Astrocyte (in vitro differentiated cells and primary cell): ENCODE measurements at regions not wholly inside any gene's neighbourhood (a gene's known extent, or its start where the extent isn't known, plus 50 kb on each side); places are given as distances from the start of the nearest gene placed in this dataset.

ENCODE experiments used
- DNase-seq: peaks from one replicate; pipeline ENCODE4 v3.0.0-alpha.2; 2010; ENCODE audit warnings: low read depth
- FAIRE-seq: peaks from 2 replicates; lab custom pipeline; 2011; peaks lifted over from hg19 to GRCh38; lab: Jason Lieb, UNC
- H2AFZ ChIP-seq: 2 replicates; pipeline ENCODE4 v1.6.0; 2012; ENCODE audit warnings: low read depth, low read length, inconsistent platforms
- H3K27ac ChIP-seq: 2 replicates; pipeline ENCODE4 v1.5.1; 2011; ENCODE audit warnings: low read depth, low read length, inconsistent platforms
- H3K27me3 ChIP-seq: 2 replicates; pipeline ENCODE4 v1.6.0; 2011; ENCODE audit warnings: low read length, inconsistent platforms; ENCODE audit not compliant: insufficient read depth
- H3K36me3 ChIP-seq: 2 replicates; pipeline ENCODE4 v1.5.1; 2011; ENCODE audit warnings: low read length, inconsistent platforms; ENCODE audit not compliant: insufficient read depth
- H3K4me1 ChIP-seq: 2 replicates; pipeline ENCODE4 v1.5.1; 2011; ENCODE audit warnings: low read length, inconsistent platforms; ENCODE audit not compliant: insufficient read depth
- H3K4me2 ChIP-seq: 2 replicates; pipeline ENCODE4 v1.6.0; 2012; ENCODE audit warnings: low read length, inconsistent platforms
- H3K4me3 ChIP-seq: 2 replicates; pipeline ENCODE4 v1.5.1; 2011; ENCODE audit warnings: low read depth, mild to moderate bottlenecking, low read length, inconsistent platforms; ENCODE audit not compliant: insufficient read depth
- H3K79me2 ChIP-seq: 2 replicates; pipeline ENCODE4 v1.6.0; 2012; ENCODE audit warnings: mild to moderate bottlenecking, low read length, inconsistent platforms; ENCODE audit not compliant: insufficient read depth
- H3K9ac ChIP-seq: 2 replicates; pipeline ENCODE4 v1.6.0; 2012; ENCODE audit warnings: mild to moderate bottlenecking, low read length, inconsistent platforms
- H3K9me3 ChIP-seq: 2 replicates; pipeline ENCODE4 v1.5.1; 2012; ENCODE audit warnings: low read depth, mild to moderate bottlenecking, low read length, inconsistent platforms; ENCODE audit not compliant: insufficient read depth
- H4K20me1 ChIP-seq: 2 replicates; pipeline ENCODE4 v1.6.0; 2012; ENCODE audit warnings: low read length, inconsistent platforms; ENCODE audit not compliant: insufficient read depth
- H3K27ac Mint-ChIP-seq: one replicate; pipeline ENCODE4 v1.8.0; 2021; ENCODE audit warnings: mild to moderate bottlenecking, mixed read lengths; ENCODE audit not compliant: unreplicated experiment
- H3K27me3 Mint-ChIP-seq: one replicate; pipeline ENCODE4 v1.8.0; 2021; ENCODE audit warnings: low read depth, mixed read lengths; ENCODE audit not compliant: unreplicated experiment
- H3K36me3 Mint-ChIP-seq: one replicate; pipeline ENCODE4 v1.8.0; 2021; ENCODE audit warnings: low read depth, mixed read lengths; ENCODE audit not compliant: unreplicated experiment
- H3K4me1 Mint-ChIP-seq: one replicate; pipeline ENCODE4 v1.8.0; 2021; ENCODE audit warnings: low read depth, mixed read lengths; ENCODE audit not compliant: unreplicated experiment
- H3K4me3 Mint-ChIP-seq: one replicate; pipeline ENCODE4 v1.8.0; 2021; ENCODE audit warnings: mild to moderate bottlenecking, moderate library complexity, mixed read lengths; ENCODE audit not compliant: unreplicated experiment
- H3K9me3 Mint-ChIP-seq: one replicate; pipeline ENCODE4 v1.8.0; 2021; ENCODE audit warnings: mild to moderate bottlenecking, mixed read lengths; ENCODE audit not compliant: unreplicated experiment
- CTCF ChIP-seq: IDR thresholded peaks from 2 replicates; pipeline ENCODE4 v1.5.1; 2011; ENCODE audit warnings: low read depth, mild to moderate bottlenecking, inconsistent platforms, low read length, moderate library complexity; ENCODE audit not compliant: insufficient read depth
- EZH2 ChIP-seq: IDR thresholded peaks from 2 replicates; pipeline ENCODE4 v1.6.1; 2012; ENCODE audit warnings: mild to moderate bottlenecking, low read length, inconsistent platforms; ENCODE audit not compliant: insufficient read depth

DNA sequence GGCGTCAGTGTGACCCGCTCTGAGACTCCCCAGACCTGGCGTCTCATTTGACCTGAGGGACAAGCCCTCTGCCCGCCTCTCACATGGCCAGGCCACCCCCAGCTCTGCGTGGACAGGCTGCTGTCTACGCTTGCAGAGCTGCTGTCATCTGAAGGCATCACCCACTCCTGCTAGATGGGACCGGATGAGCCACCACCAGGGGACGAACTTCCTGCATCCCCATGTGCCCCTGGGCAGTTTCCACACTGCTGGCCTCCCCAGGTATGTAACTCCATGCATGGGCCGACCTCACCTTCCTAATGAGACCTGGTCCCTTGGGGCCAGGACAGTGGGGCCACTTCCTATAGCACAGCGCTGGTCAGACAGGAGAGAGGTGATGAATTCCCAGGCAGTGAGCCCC lies 121.5 kb downstream of the PSMG1 start:
- Mint-ChIP-seq H3K4me3 (no peak overlapping the region), H3K27ac (no peak overlapping the region), H3K27me3 (peaks cover 14% of the 10 kb centered on the region), H3K4me1 (no peaks in the 10 kb centered on the region), H3K36me3 (no peaks in the 10 kb centered on the region), H3K9me3 (peaks cover 12% of the 10 kb centered on the region)
- H3K27me3 ChIP-seq, result peaks cover 10% of the 10 kb centered on the region
- FAIRE-seq, result no peak
- H3K4me1 ChIP-seq, result no peaks in the 10 kb centered on the region
- no peak overlapping the region for H3K27ac ChIP-seq
- H3K4me3 ChIP-seq, result no peak overlapping the region
- H3K79me2 ChIP-seq, result no peaks in the 10 kb centered on the region
- no peak for TF ChIP-seq CTCF
- TF ChIP-seq EZH2, result no peak
- no peak for DNase-seq
- H3K9ac ChIP-seq, result no peak overlapping the region
- H2AFZ ChIP-seq, result no peak overlapping the region
- H3K9me3 ChIP-seq, result peaks cover 13% of the 10 kb centered on the region
- no peak overlapping the region for H3K4me2 ChIP-seq
- H3K36me3 ChIP-seq, result no peaks in the 10 kb centered on the region
- H4K20me1 ChIP-seq, result no peaks in the 10 kb centered on the region

- Mint-ChIP-seq H3K4me1 (no peaks in the 10 kb centered on the region), H3K36me3 (no peaks in the 10 kb centered on the region), H3K27ac (no peak overlapping the region), H3K9me3 (peaks cover 12% of the 10 kb centered on the region), H3K4me3 (no peak overlapping the region), H3K27me3 (peaks cover 18% of the 10 kb centered on the region)
- no peaks in the 10 kb centered on the region for H3K4me1 ChIP-seq
- no peak overlapping the region for H3K9ac ChIP-seq
- TF ChIP-seq CTCF (no peak), EZH2 (no peak)
- H4K20me1 ChIP-seq, result no peaks in the 10 kb centered on the region
- FAIRE-seq (no peak), DNase-seq (no peak)
- peaks cover 13% of the 10 kb centered on the region for H3K9me3 ChIP-seq
- H3K27ac ChIP-seq, result no peak overlapping the region
- peaks cover 10% of the 10 kb centered on the region for H3K27me3 ChIP-seq
- no peak overlapping the region for H3K4me3 ChIP-seq
- no peak overlapping the region for H3K4me2 ChIP-seq
- no peak overlapping the region for H2AFZ ChIP-seq
- H3K79me2 ChIP-seq, result no peaks in the 10 kb centered on the region
- H3K36me3 ChIP-seq, result no peaks in the 10 kb centered on the region
Measured at GRCh38 chr21:39060485-39061083, 122.7 kb downstream of the PSMG1 start.

DNA sequence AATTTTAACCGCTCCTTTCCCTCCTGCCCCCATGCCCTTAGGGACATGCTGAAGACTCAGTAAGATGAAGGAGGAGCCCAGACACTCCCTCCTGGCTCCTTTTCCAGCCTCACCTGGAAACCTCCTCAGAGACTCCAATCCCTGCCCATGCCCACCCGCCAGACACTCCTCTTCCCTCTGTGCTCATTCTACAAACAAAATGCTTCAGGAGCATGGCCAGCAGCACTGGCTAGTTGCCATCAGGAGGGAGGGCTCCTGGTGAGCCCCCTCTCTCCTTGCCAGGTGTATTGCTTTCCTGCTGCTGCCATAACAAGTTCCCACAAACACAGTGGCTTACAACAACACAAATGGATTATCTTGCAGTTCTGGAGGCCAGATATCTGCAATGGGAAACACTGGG lies 126.1 kb downstream of the PSMG1 start:
- no peaks in the 10 kb centered on the region for H3K9me3 ChIP-seq

More for the DNA sequence above, 126.1 kb downstream of the PSMG1 start:
- DNase-seq (no peak), FAIRE-seq (no peak)
- no peaks in the 10 kb centered on the region for H3K4me1 ChIP-seq
- no peak overlapping the region for H3K9ac ChIP-seq
- Mint-ChIP-seq H3K4me3 (no peak overlapping the region), H3K27ac (no peak overlapping the region), H3K27me3 (peaks cover 24% of the 10 kb centered on the region), H3K9me3 (peaks cover 6% of the 10 kb centered on the region), H3K36me3 (no peaks in the 10 kb centered on the region), H3K4me1 (no peaks in the 10 kb centered on the region)
- H3K27ac ChIP-seq, result no peak overlapping the region
- H3K36me3 ChIP-seq, result no peaks in the 10 kb centered on the region
- no peaks in the 10 kb centered on the region for H4K20me1 ChIP-seq
- no peak overlapping the region for H3K4me3 ChIP-seq
- H3K79me2 ChIP-seq, result no peaks in the 10 kb centered on the region
- no peak overlapping the region for H2AFZ ChIP-seq
- H3K4me2 ChIP-seq, result no peak overlapping the region
- peaks cover 10% of the 10 kb centered on the region for H3K27me3 ChIP-seq
- no peak for TF ChIP-seq EZH2
- no peak for TF ChIP-seq CTCF
